NCI-H2029 treated with DMSO at 0.1 percent for 48 hours (cell line): ENCODE measurements at regions not wholly inside any gene's neighbourhood (a gene's known extent, or its start where the extent isn't known, plus 50 kb on each side); places are given as distances from the start of the nearest gene placed in this dataset.
"Not testable (repeated sequence)": the region's sequence is repeated elsewhere in the genome, so short reads cannot be mapped to it uniquely, and the experiment has no call there.

Experiments used
- DNase-seq: peaks from one replicate; lab custom pipeline; 2025; lab: John Stamatoyannopoulos, UW

DNA sequence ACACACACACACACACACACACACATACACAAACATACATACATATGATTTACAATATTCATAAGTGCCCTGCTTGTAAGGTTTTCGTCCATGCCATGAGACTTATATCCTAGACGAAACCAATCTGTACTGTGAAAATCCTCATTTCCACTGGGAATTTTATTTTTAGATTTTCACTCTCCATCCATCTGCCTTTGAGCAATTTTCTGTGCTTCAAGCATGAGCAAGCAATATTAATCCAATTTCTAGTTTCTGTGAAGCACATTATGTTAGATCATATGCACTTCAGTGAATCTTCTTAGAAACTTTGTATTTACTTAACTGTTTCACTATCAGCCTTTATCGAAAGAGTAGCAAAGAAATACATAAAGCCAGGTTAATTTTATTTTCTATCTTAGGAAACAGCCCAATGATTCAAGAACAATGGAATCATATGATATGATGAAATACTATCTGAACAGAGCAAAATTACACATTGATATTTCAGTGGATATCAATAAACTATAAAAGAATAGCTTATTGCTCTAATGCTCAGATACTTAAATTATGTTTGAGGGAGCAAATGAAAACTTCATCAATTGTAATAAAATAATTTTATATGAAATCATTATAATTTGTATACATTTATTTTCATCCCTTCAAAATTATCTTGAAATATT is 1100.7 kb upstream of the MIR17HG start:
- DNase-seq = no peak

DNA sequence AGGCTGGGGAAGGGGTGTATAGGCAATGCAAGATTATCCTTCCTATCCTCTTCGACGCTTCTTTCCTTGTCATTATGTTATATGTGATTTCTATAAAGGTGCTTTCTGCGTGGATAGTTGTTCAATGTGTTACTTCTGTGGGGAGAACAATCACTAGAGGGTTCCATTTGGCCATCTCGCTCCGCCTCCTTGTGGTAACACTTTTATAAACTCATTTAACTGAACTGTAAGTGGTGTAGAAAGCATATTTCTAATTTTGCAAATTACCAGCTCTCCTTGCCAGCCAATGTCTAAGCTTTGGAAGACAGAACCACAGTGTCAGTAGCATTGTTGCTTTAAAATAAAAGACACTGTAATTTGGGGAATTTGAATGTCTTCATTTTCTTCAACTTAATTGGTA is 1093.7 kb upstream of the MIR17HG start:
- DNase-seq = no peak

DNA sequence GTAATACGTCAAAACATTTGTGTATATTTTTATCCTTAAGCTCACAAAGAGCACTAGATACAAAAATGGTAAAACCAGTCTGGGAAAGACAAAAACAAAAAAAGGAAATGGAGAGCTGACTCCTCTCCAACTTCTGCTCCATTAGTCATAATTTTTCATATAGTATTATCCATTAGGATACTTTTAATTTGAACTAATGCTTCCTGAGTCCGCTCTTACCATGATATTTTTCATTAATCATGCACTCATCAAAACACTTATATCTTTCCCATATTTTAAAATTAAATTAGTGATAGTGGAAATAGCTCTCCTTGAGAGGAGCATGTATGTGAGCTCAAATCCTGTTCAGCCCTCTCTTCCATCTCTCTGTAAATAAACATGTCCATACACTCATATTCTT is 1093.0 kb upstream of the MIR17HG start:
- DNase-seq = no peak

DNA sequence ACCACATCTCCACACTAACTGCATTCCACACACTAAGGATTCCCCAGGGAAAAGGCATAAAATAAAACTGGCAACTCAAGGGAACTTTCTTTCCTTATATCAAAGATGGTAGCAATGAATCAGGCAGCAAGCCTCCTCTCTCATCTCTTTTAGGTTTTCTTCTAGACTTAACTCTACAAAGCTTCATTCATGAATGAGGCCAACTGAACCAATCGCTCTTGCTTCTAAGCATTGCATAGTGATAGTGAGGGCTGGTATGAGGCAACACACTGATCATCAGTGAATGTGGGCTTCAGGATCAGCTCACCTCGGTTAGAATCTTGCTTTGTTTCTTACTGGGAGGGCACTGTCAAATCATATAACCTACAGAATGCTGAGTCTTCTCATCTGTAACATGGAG is 1090.7 kb upstream of the MIR17HG start:
- no peak for DNase-seq

DNA sequence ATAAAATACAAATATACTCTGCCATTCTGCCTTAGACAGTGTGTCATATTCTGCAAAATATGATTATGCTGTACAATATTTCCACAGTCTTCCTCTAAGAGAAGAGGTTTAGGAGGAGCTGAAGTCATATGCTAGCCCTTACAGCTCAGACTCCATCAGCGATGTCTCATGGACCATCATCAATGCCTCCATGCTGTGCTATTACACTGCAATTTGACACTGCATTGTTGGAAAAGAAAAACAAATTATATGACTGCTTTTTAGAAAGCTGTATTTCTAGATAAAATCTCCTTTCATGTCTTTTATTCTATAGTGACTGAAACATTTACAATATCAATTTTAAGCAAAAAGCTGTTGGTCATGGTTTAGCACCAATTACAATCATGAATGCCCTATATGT is 1089.4 kb upstream of the MIR17HG start:
- DNase-seq = no peak

DNA sequence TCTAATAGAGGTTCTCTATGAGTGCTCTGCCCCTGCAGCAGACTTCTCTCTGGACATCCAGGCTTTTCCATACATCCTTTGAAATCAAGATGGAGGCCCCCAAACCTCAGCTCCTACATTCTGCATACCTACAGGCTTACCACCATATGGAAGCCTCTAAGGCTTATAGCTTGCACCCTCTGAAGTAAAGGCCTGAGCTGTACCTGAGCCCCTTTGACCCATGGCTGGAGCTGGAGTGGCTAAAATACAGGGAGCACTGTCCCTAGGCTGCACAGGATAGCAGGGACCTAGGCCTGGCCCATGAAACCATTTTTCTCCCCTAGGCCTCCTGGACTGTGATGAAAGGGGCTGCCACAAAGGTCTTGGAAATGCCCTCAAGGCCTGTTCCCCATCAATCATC is 1086.1 kb upstream of the MIR17HG start:
- DNase-seq = no peak

DNA sequence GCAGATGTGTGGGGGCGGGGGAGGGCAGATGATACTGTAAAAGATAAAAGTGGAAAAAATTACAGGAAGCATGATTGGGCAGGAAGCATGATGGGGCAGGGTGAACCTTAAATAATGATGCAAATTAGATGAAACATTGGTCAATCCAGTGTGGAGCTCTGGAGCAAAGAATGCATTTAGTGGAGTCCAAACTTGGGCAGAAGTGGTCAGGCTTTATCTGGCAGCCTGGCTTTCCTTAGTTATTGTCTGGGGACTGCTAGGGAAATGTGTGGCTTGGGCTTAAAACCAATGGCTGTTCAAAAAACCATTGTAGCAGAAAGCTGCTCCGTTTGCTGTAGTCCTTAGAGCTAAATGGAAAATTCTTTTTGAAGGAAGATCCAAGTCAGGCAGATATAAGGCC is 1077.3 kb upstream of the MIR17HG start:
- no peak for DNase-seq

DNA sequence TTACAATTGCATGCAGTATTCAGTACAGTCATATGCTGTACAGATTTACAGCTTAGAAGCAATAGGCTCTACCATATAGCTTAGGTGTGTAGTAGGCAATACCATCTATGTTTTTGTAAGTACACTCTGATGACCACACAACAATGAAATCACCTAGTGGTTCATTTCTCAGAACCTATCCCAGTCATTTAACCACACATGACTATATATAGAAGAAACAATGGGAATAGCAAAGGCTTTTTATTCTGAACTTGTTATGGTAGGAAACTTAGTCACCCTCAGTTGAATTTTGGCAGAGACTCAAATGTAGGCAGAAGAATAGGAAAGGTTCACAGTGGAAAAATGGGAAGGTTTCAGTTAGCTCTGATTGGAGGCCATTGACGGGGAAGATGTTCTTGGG is 1075.1 kb upstream of the MIR17HG start:
- DNase-seq = no peak

DNA sequence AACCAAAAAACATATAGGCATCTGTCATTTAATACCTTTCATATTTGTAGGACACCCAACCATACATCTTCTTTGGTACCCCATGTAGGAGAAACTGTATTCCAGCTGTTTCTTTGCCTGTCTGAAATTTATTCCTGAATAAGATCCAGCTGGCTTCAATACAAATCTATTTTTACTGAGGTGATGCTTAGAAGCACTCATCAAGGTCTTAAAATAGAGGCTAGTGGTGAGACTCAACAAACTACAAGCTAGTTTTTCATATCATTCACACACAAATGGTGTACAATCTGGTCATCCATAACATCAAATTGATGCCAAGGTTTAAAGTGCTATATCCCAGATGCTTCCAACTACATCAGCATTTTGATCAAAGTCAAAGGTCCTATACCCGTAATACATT is 1071.3 kb upstream of the MIR17HG start:
- DNase-seq = no peak

DNA sequence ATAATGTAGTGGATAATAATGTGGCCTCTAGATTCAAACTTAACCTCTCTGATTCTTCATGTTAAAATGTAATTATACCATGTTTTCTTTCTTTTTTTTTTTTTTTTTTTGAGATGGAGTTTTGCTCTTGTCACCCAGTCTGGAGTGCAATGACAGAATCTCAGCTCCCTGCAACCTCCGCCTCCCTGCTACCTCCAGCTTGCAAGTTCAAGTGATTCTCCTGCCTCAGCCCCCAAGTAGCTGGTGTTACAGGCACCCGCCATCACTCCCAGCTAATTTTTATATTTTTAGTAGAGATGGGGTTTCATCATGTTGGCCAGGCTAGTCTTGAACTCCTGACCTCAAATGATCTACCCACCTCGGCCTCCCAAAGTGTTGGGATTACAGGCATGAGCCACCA is 1069.3 kb upstream of the MIR17HG start:
- not testable (repeated sequence) for DNase-seq

DNA sequence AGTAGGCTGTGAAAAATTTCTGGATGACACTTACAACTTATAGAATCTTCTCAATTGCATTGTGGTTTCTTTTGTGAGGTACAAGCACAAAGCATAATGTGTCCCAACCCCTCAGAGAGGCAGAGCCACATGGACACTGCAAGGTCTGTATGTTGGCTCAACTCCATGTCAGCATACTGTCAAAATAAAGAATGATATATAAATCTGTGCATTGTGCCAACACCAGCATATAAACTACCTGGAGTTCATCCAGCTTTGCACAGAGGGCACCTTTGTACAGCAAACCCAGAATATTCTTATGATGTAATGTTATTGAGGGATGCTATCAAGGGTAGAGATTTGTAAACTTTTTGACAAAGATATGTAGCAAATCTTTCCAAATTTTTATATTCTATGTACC is 1065.8 kb upstream of the MIR17HG start:
- no peak for DNase-seq

DNA sequence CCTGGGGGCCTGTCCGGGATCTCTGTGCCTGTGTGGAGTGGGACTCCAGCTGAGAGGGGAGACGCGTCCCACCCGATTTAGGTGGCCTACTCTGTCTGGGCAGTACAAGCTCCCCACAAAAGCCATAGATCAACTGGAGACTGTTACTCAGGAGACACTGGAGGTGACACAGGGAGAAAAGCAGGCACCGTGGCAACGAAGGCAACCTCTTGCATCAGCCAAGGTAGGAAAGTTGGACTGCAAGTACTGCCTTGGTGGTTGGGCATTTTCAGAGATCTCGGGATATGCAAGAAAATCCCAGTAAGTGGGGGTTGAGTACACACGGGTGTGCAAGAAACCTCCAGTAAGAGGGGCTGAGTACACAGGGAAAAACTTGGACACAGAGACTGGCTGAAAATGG is 1060.0 kb upstream of the MIR17HG start:
- DNase-seq = no peak

DNA sequence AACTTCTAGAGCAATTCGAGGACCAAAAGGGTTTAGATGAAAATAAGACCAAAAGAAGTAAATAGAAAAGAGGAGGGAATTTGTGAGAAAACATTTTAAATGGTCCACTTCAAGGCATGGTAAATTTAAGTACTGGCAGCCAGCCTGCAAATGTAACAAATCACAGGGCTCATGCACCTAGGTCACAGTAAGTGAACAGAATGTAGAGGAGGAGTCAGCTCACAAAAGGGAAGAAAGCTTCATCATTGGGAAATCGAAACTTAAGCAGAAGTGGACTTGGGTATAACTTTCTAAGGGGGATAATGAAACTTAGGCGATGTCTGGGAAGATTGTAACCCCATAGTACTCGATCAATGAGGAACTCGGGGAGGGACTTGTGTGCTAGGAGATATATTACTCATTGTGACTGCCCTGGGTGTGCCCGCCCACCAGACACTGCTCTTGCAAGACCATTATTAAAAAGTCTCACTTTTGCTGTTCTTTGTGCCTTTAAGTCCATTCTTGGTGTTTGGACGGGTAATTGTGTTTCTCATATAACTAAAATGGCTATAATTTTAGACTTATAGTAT is 1053.6 kb upstream of the MIR17HG start:
- no peak for DNase-seq

DNA sequence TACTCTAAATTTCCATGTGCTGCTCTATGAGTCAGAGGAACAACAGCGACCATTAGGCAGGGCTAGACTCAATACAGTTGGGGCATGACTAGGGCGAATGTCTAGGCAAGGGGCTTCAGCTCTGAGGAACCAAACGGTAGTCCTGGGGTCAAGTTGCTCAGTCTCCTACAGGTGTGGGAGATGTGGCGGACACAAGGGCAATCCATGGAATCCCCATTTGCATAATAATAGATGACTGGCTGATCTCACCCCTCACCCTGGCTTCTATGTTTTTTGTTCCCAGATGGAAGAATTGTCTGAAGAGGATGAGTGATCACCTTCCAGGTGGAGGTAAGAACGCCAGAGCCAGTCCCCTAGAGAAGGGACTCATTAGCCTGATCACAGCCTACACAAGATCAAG is 1048.2 kb upstream of the MIR17HG start:
- no peak for DNase-seq

DNA sequence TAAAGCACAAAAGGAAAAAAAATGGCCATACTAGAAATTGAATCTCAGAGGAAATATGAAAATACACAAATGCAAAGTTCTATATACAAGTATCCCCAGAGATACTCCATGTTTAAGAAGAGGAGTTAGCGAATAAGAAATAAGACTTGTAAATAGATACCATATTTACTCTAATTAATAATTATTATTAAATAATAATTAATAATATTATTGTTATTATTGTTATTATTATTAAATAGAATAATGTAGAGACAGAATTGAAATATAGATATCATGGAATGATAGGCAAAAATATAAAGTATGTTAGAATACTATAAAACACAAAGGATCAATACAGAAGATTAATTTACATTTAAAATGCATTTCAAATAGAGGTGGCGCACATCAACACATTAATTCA is 1047.5 kb upstream of the MIR17HG start:
- DNase-seq = no peak

DNA sequence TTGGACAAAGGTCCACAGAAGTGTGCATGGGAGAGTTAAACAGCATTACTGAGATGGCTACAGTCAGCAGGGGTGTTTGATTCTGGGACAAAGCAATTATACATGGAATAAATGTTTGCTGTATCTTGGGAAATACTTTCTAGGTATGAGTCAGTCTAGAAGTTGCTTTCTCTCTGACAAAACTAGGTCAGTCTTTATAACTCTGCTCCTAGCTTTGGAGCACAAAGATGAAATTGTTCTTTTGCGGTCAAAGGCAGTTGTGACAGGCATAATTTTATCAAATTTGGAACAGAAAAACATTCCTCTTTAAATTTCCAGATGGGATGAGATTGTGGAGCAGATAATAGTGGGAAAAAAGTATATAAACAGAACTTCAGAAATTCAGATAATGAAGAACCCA is 1045.4 kb upstream of the MIR17HG start:
- DNase-seq = no peak

DNA sequence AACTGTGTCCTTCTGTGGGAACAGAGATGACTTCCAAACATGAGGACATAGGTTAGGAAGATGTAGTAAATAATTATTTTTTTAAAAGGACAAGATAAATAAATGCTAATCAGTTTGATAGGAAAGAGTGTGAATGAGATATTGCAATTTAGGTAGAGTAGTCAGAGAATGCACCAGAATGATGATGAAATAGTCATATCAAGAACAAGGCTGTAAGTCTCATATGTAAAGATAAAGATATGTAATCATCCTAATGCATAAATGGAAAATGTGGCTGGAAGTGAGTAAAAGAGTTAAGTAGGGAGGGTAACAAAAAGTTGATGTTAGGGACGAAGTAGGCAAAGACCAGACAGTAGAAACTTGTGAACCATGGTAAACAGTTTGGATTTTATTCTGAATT is 1041.7 kb upstream of the MIR17HG start:
- DNase-seq = no peak

DNA sequence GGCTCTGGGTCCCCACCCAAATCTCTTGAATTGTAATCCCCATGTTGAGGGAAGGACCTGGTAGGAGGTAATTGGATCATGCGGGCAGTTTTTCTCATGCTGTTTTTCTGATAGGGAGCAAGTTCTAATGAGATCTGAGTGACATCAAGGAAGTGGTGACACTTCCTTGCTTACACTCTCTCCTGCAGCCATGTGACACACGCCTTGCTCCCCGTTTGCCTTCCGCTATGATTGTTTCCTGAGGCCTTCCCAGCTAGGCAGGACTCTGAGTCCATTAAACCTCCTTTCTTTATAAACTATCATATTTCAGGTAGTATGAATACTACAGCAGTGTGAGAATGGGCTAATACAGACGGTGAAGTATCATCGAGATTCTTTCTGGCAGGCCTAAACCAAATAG is 1040.4 kb upstream of the MIR17HG start:
- no peak for DNase-seq

DNA sequence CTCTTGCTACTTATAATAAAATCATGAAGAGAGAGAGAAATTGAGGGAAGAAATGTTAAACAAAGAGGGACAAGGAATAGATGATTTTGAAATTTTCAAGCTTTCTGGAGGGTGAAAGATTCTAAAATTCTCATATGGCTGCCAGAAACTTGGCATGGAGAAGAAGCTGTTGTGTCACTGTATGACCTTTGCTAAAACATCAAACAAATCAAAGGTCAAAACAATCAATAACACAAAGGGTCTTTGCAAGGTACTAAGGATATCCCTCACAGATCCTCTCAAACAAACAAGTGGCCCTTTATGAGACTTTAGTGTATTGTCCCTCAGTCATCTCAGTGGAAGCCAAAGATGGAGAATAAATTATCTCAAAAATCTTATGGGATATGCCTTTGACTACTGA is 1039.2 kb upstream of the MIR17HG start:
- DNase-seq = no peak

DNA sequence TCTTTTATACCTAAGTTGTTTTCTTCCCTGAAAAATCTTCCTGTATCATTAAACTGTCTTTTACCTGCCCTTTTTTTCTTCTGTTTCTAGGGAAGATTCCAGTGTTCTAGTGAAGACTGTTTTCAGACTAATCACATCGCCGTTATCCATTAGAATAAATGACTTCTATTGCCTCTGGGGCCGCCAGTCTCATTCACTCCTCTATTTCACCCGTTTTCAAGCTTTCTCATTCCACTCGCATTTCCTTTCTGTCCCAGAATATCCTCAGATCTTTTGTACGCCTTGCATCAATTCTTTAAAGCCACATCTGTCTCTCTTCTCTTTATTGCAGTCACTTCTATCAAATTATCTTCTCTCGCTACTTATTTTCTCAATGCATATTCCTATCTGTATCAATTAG is 1035.6 kb upstream of the MIR17HG start:
- DNase-seq = no peak

DNA sequence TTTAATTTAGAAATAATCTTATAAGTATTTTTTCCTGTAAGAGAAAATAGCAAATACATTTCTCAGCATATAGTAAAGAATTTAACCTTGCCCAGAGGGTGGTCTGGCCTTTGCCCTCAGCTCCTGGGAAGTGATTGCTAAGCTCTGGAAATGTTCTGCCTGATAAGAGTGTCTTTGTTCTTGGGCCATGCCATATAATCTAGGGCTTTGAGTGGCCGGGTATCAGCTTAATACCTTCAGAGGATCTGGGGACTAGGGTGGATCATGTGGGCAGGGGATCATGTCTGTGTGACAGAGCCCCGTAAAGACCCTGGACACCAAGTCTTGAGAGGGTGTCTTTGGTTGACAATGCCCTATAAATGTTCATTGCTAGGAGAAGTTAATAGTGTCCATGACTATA is 1032.4 kb upstream of the MIR17HG start:
- no peak for DNase-seq

DNA sequence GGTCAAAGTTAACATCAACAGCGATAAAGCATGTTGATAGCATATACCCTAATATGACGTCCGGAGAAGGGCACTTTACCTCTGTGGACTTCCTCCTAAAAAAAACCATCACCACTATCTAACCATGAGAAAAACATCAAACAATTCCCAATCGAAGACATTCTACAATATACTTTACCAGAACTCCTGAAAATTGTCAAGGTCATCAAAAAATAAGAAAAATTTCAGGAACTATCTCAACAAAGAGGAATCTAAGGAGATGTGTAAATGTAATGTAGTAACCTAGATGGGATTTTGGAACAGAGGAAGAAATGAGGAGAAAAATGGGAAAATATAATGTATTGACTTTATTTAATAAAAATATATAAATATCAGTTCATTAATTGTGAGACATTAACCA is 1026.8 kb upstream of the MIR17HG start:
- DNase-seq = no peak

DNA sequence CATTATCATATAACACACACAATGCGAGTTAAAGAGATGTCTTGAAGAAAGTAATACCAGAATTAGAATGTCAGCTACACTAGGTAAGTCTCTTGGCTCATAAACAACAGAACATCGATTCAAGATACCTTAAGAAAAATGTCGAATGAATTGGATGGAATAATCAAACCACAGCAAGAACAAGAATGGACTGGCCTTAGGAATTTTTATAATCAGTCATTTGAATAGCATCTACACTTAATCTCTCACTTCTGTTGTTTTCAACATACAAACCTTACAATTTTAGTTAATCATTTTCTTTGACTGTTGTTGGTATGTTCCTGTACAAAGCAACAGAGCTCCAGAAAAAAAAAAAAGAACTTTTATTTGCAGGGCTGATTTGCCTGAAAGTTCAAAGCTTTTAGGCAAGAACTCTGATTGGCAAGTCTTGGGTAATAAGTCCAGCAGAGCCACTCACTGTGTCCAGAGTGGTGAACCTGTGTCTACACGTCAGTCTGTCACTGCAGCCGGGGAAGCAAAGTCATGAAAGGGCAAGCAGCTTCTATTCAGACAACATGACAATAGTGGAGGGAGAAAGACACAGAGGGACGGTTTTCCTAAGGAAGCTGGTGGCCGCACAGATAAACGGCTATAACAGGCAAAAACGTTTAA is 1026.1 kb upstream of the MIR17HG start:
- no peak for DNase-seq

DNA sequence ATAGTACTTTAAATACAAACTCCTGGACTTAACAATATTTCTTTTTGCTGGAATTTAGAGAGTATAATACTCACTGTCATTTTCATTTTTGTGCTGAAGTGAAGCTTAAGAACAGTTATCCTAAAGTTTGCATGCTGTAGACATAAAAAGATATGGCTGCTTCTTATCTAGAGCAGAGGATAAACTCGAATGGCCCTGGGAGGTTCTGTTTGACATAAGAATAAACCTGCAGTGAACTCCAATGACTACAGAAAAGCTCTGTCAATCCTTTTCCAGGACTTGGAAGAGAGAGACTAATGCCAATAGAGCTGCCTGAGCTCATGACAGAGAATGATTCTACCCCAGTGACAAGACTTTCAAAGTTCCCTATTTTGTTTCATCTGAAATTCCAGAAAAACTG is 1017.8 kb upstream of the MIR17HG start:
- DNase-seq = no peak
